HEK293T (cell line): ENCODE measurements at regions not wholly inside any gene's neighbourhood (a gene's known extent, or its start where the extent isn't known, plus 50 kb on each side); places are given as distances from the start of the nearest gene placed in this dataset.

Experiments used
- BHLHE40 ChIP-seq: fragments of 450-650 bp; IDR thresholded peaks from 2 replicates; pipeline ENCODE4 v1.6.1; 2016; ENCODE audit warnings: mild to moderate bottlenecking, moderate library complexity, borderline replicate concordance
- ELF4 ChIP-seq: fragments of 450-650 bp; IDR thresholded peaks from 2 replicates; pipeline ENCODE4 v1.6.1; 2017; ENCODE audit warnings: antibody characterized with exemption
- FOXM1 ChIP-seq: fragments of 450-650 bp; IDR thresholded peaks from 2 replicates; pipeline ENCODE4 v1.6.1; 2017; ENCODE audit warnings: mild to moderate bottlenecking, borderline replicate concordance
- SP1 ChIP-seq: fragments of 450-650 bp; IDR thresholded peaks from 2 replicates; pipeline ENCODE4 v1.6.1; 2017
- ZNF384 ChIP-seq: fragments of 450-650 bp; IDR thresholded peaks from 2 replicates; pipeline ENCODE4 v1.6.1; 2016

GRCh38 chr3:31147550-31147949 is 253.1 kb upstream of the GADL1 start:
- TF ChIP-seq ELF4 (no peak), FOXM1 (no peak), BHLHE40 (no peak), SP1 (no peak), ZNF384 (no peak)
